DND-41 (cell line): ENCODE measurements at regions not wholly inside any gene's neighbourhood (a gene's known extent, or its start where the extent isn't known, plus 50 kb on each side); places are given as distances from the start of the nearest gene placed in this dataset.

Source experiments
- ATAC-seq: fragments of 200-7000 bp; cut with Tn5 transposase; 3 replicates; pipeline ENCODE4 v1.9.1; 2021; ENCODE audit warnings: low read depth; ENCODE audit not compliant: insufficient read depth
- DNase-seq: peaks from one replicate; pipeline ENCODE4 v3.0.0-alpha.2; 2020
- H2AFZ ChIP-seq: 2 replicates; pipeline ENCODE4 v1.6.0; 2012; ENCODE audit warnings: low read depth, low read length
- H3K27ac ChIP-seq: 2 replicates; pipeline ENCODE4 v1.5.1; 2012; ENCODE audit warnings: low read length, inconsistent platforms
- H3K27me3 ChIP-seq: fragments of 200-600 bp; sonication (generic); 2 replicates; pipeline ENCODE4 v1.6.0; 2012; ENCODE audit warnings: low read length, mild to moderate bottlenecking, inconsistent platforms; ENCODE audit not compliant: insufficient read depth, poor library complexity
- H3K36me3 ChIP-seq: 2 replicates; pipeline ENCODE4 v1.5.1; 2012; ENCODE audit warnings: low read length, inconsistent platforms; ENCODE audit not compliant: insufficient read depth
- H3K4me1 ChIP-seq: 2 replicates; pipeline ENCODE4 v1.5.1; 2012; ENCODE audit warnings: mild to moderate bottlenecking, low read length; ENCODE audit not compliant: insufficient read depth
- H3K4me2 ChIP-seq: 2 replicates; pipeline ENCODE4 v1.6.0; 2012; ENCODE audit warnings: mild to moderate bottlenecking, moderate library complexity, low read length, inconsistent platforms; ENCODE audit not compliant: insufficient read depth
- H3K4me3 ChIP-seq, 2 experiments: fragments of 200-600 bp in 1 of 2; shearing (Covaris generic) in 1 of 2; 2 replicates each; pipeline ENCODE4 v1.5.1; 2012 to 2016; ENCODE audit warnings: inconsistent platforms in 2 of 2, low read length in 2 of 2, mild to moderate bottlenecking in 2 of 2, low read depth in 1 of 2, moderate library complexity in 1 of 2
- H3K79me2 ChIP-seq: 2 replicates; pipeline ENCODE4 v1.6.0; 2012; ENCODE audit warnings: low read length, inconsistent platforms; ENCODE audit not compliant: insufficient read depth
- H3K9ac ChIP-seq: 2 replicates; pipeline ENCODE4 v1.6.0; 2012; ENCODE audit warnings: low read depth, mild to moderate bottlenecking, inconsistent platforms, low read length, moderate library complexity
- H3K9me3 ChIP-seq: 2 replicates; pipeline ENCODE4 v1.5.1; 2012; ENCODE audit warnings: low read length, moderate library complexity, mild to moderate bottlenecking, inconsistent platforms; ENCODE audit not compliant: insufficient read depth, severe bottlenecking
- H4K20me1 ChIP-seq: 2 replicates; pipeline ENCODE4 v1.6.0; 2012; ENCODE audit warnings: low read length; ENCODE audit not compliant: insufficient read depth
- EZH2 ChIP-seq: IDR thresholded peaks from 3 replicates; pipeline ENCODE4 v1.6.1; 2012; ENCODE audit warnings: borderline replicate concordance, low read depth, mild to moderate bottlenecking, moderate library complexity, low read length, inconsistent platforms; ENCODE audit not compliant: severe bottlenecking
- TF ChIP-seq, protein P1 (sequence below): IDR thresholded peaks from 2 replicates; pipeline ENCODE4 v1.5.1; 2012; ENCODE audit warnings: borderline replicate concordance, low read length, moderate library complexity, mild to moderate bottlenecking; ENCODE audit not compliant: poor library complexity, severe bottlenecking; ENCODE audit errors: extremely low read depth

- H2AFZ ChIP-seq = no peak overlapping the region
- no peak for DNase-seq
- H3K4me1 ChIP-seq = no peaks in the 10 kb centered on the region
- H4K20me1 ChIP-seq = no peaks in the 10 kb centered on the region
- H3K4me2 ChIP-seq = no peak overlapping the region
- H3K27me3 ChIP-seq = no peaks in the 10 kb centered on the region
- H3K79me2 ChIP-seq = no peaks in the 10 kb centered on the region
- H3K4me3 ChIP-seq = no peak overlapping the region
- ATAC-seq = no peak
- no peaks in the 10 kb centered on the region for H3K36me3 ChIP-seq
- TF ChIP-seq EZH2 = no peak
- TF ChIP-seq, protein P1, sequence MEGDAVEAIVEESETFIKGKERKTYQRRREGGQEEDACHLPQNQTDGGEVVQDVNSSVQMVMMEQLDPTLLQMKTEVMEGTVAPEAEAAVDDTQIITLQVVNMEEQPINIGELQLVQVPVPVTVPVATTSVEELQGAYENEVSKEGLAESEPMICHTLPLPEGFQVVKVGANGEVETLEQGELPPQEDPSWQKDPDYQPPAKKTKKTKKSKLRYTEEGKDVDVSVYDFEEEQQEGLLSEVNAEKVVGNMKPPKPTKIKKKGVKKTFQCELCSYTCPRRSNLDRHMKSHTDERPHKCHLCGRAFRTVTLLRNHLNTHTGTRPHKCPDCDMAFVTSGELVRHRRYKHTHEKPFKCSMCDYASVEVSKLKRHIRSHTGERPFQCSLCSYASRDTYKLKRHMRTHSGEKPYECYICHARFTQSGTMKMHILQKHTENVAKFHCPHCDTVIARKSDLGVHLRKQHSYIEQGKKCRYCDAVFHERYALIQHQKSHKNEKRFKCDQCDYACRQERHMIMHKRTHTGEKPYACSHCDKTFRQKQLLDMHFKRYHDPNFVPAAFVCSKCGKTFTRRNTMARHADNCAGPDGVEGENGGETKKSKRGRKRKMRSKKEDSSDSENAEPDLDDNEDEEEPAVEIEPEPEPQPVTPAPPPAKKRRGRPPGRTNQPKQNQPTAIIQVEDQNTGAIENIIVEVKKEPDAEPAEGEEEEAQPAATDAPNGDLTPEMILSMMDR = no peak
- H3K9me3 ChIP-seq = no peaks in the 10 kb centered on the region
- no peak overlapping the region for H3K9ac ChIP-seq
- H3K27ac ChIP-seq = no peak overlapping the region
These were observed 223.6 kb downstream of the FOXO1 start for GRCh38 chr13:40442826-40443225.

DNA sequence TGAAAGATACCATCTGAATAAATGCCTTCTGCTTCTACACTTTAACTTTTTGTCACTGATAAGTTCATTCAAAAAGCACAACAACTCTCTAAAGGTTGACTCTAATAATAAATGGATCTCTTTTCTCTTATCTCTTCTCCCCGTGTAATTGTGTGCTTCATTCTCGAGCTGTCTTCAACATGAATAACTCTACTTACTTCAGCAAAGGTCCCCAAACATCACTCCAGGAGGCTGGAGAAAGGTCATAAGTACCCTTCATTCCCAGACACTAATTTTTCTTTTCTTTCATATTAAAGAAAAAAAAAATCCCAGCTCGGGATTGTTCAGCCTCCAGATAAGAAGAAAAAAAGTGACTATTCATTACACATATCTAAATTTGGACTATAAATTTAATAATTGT is 222.2 kb downstream of the FOXO1 start:
- Histone ChIP-seq H3K79me2 (no peaks in the 10 kb centered on the region), H3K4me1 (no peaks in the 10 kb centered on the region), H2AFZ (no peak overlapping the region), H3K36me3 (no peaks in the 10 kb centered on the region), H3K27me3 (peaks cover 3% of the 10 kb centered on the region), H3K4me3 (no peak overlapping the region), H3K27ac (no peak overlapping the region), H3K9me3 (no peaks in the 10 kb centered on the region), H3K4me2 (no peak overlapping the region), H4K20me1 (no peaks in the 10 kb centered on the region), H3K9ac (no peak overlapping the region)
- DNase-seq (no peak), ATAC-seq (no peak)
- TF ChIP-seq, protein P1 = no peak
- no peak for TF ChIP-seq EZH2

GRCh38 chr13:40445557-40445990 is 220.9 kb downstream of the FOXO1 start:
- no peak overlapping the region for H3K9ac ChIP-seq
- DNase-seq (no peak), ATAC-seq (no peak)
- H3K79me2 ChIP-seq = no peaks in the 10 kb centered on the region
- no peak overlapping the region for H3K27ac ChIP-seq
- TF ChIP-seq EZH2 = no peak
- TF ChIP-seq, protein P1 = no peak
- no peaks in the 10 kb centered on the region for H3K36me3 ChIP-seq
- H3K4me1 ChIP-seq = no peaks in the 10 kb centered on the region
- peaks cover 3% of the 10 kb centered on the region for H3K27me3 ChIP-seq
- no peak overlapping the region for H3K4me3 ChIP-seq
- no peak overlapping the region for H3K4me2 ChIP-seq
- H3K9me3 ChIP-seq = no peaks in the 10 kb centered on the region
- no peak overlapping the region for H2AFZ ChIP-seq
- no peaks in the 10 kb centered on the region for H4K20me1 ChIP-seq

DNA sequence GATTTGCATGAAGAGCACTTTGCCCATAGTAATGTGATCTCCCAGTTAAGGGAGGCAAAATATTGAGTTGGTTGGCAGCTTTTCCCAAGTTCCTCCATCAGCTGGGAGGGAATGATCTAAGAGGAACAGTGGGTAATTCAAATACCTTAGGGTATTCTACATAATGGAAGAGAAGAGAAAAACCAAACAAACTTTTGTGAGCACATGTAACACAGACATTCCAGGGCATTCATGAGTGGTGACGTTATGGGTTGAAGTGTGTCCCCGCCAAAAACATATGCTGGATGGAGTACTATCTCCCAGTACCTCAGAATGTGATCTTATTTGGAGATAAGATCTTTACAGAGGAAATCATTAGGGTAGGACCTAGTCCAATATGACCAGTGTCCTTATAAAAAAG is 220.1 kb downstream of the FOXO1 start:
- H4K20me1 ChIP-seq = no peaks in the 10 kb centered on the region
- H3K27me3 ChIP-seq = peaks cover 3% of the 10 kb centered on the region
- no peak overlapping the region for H3K4me2 ChIP-seq
- no peak overlapping the region for H3K4me3 ChIP-seq
- H3K36me3 ChIP-seq = no peaks in the 10 kb centered on the region
- ATAC-seq (no peak), DNase-seq (no peak)
- no peaks in the 10 kb centered on the region for H3K9me3 ChIP-seq
- H2AFZ ChIP-seq = no peak overlapping the region
- no peak overlapping the region for H3K27ac ChIP-seq
- H3K9ac ChIP-seq = no peak overlapping the region
- H3K4me1 ChIP-seq = no peaks in the 10 kb centered on the region
- TF ChIP-seq, protein P1 = no peak
- TF ChIP-seq EZH2 = no peak
- H3K79me2 ChIP-seq = no peaks in the 10 kb centered on the region
